Suprapubic skin (tissue), 3 donors: ENCODE measurements at regions not wholly inside any gene's neighbourhood (a gene's known extent, or its start where the extent isn't known, plus 50 kb on each side); places are given as distances from the start of the nearest gene placed in this dataset.

ENCODE experiments used
- CTCF ChIP-seq, 2 donors: fragments of 200-600 bp in 1 of 2; fragments of 450-650 bp in 1 of 2; sonication (generic) in 1 of 2; IDR thresholded peaks; one replicate each; pipeline ENCODE4 v1.5.1; 2016 to 2019; ENCODE audit warnings: antibody characterized with exemption in 2 of 2, mild to moderate bottlenecking in 1 of 2, moderate library complexity in 1 of 2
- POLR2A ChIP-seq, 2 donors: fragments of 450-650 bp; IDR thresholded peaks; one replicate each; pipeline ENCODE4 v1.6.1; 2017; ENCODE audit warnings: antibody characterized with exemption in 2 of 2, mild to moderate bottlenecking in 2 of 2, moderate library complexity in 2 of 2

- no peak for TF ChIP-seq CTCF (IDR thresholded peaks at IDR 0.05)
- no peak for TF ChIP-seq POLR2A (IDR thresholded peaks at IDR 0.05)
Measured at GRCh38 chr2:21657445-21657844, 533.7 kb downstream of the TDRD15 start.
